ENCODE measurements at regions not wholly inside any gene's neighbourhood (a gene's known extent, or its start where the extent isn't known, plus 50 kb on each side); places are given as distances from the start of the nearest gene placed in this dataset.
"Not testable (repeated sequence)": the region's sequence is repeated elsewhere in the genome, so short reads cannot be mapped to it uniquely, and the experiment has no call there.

- not testable (repeated sequence) for DNase-seq (ENCODE audit: low read depth)
Observed at GRCh38 chr6:60384614-60385013, 1901.4 kb downstream of the KHDRBS2 start.

DNA sequence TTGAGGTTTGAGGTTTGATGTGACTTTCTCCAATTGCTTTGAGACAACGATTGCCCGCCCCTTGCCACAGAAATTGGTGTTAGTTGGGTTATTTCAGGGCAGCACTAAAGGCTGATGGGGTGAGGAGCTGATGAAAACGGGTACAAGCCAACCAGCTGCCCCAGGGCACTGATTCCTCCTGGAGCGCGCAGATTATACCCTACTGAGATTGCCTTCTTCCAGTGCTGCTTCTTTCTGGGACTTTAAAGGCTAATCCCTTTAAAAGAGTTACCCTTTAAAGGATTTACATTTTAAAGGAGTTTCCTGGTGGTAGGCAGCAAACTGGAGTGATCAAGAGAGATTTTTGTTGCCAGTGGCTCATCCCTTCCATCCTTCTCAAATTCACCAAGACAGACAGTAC is 1903.3 kb downstream of the KHDRBS2 start:
- not testable (repeated sequence) for DNase-seq (ENCODE audit: low read depth)

GRCh38 chr6:60374078-60374477 is 1911.9 kb downstream of the KHDRBS2 start:
- DNase-seq (ENCODE audit: low read depth): not testable (repeated sequence)

DNA sequence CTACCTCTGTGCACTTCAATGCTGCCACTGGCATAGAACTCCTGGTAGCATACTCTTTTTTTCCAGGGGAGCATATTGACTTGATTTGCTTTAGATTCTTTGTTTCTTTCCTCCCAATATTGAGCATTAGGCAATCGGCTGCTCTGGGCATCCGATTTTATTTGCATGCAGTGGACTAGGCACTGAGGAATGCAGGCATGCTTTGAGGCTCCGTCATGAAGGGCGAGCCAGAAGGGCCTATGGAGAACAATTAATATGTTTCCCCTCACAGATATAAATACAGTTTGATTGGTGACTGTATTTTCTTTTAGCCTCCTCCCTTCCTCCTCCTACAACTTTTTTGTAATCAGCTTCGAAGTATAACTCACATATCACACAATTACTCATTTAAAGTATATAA is 1918.2 kb downstream of the KHDRBS2 start:
- DNase-seq (ENCODE audit: low read depth): peak; percentile 46

DNA sequence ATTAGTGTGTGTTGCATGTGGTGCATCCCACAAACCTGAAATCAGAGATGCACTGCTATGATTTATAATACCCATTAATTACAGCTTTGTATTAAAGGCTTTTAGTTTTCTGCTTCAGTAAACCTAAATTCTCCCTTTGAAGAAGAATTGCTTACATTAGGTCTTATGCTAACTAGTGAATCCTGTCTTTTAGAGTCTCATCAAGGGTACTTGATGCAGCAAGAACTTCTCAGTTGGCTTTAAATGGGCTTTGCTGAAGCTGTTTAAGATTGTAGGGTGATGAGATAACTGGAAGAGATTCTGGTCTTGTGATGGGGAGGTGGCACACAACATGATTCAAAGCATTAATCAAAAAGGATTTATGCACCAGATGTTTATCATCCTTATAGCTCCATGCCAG is 1920.1 kb downstream of the KHDRBS2 start:
- not testable (repeated sequence) for DNase-seq (ENCODE audit: low read depth)

DNA sequence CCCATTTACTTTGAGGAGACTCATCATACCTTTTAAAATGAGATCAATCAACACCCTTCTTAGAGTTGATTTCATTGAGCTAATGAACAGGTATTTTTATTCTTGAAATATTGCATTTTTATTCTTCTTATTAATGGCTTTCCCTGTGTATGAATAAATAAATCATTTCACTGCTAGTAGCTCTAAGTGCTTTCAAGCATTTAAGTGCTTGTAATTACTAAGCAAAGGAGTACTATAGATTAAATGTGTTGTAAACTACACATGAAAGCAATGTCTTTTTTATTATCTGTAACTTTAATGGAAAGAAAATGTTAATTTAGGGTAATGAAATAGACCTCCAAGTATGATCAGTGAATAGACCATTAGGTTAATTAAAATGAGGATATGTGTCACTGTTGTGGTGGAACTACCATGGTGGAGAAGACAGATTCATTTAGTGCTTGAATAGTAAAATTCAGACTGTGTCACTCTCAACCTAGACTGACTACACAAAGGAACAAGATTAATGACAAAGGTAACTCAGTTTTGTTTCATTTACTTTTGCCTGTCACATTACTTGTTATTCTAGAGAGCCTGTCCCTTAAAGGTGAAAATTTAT is 1943.5 kb downstream of the KHDRBS2 start:
- not testable (repeated sequence) for DNase-seq (ENCODE audit: low read depth)

DNA sequence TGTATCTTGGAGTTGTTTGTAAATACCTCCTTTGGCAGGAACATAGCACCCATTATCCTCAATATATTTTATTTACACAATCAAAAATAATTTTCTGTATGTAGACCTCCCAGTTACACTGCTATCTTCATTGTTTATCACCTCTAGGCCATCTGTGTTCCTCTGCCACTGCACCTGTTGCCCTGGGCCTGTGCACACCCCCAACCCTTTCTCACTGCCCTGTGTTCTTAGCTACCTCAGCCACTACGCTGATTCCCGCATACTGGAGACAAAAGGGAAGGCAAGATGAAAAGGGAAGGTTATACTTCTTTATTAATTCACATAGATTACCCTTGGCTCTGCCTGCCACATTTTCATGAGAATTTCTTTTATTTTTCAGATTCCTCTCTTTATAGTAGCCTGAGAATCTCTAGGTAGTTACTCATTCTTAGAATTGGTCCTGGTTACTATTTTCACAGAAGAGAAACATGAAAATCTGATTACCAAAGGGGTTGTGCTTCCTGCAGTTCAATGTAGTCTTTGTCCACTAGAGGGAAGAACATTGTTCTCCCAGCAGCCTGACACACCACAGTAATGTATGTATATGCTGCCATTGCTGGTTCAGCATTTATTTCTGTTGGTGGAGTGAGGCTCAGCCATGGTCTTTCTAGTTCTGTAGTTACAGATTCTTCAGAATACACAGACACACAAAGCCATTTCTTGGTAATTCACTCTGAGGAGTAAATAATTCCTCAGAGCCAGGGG is 1947.5 kb downstream of the KHDRBS2 start:
- not testable (repeated sequence) for DNase-seq (ENCODE audit: low read depth)

DNA sequence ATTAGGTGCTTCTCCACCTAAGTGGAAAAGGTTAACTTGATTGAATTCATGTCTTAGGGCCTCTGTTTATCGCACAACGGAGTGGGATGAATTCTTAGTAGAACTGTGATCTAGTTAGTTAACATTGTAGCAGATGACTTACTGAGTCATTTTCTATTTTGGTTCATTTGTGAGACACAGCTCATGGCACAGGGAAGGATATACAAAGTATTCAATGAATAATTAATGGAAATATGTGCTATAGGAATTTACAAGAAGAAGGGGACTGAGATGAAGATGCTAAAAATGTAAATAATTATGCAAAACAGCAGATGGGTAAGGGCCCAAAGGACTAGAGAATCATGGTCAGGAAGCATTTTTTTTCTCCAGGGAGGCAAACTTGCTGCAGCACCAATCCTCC is 1950.9 kb downstream of the KHDRBS2 start:
- DNase-seq (ENCODE audit: low read depth): not testable (repeated sequence)

DNA sequence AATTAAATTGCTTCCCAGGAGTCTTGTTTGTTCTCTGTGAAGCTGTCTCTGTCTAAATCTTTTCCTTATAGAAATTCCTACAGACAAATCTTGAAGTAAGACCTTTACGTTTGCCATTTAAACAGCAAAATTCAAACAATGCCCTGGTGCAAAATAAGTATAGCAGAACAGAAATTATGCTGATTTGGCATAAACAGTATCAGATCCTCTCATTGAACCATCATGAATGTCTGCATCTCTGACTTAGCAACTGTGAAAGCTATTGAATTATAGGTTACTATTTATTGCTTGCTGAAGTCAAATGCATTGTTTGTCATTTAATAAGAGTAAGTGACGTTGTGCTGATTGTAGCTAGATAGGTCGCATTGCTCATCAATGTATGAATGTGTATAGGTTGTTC is 1952.3 kb downstream of the KHDRBS2 start:
- not testable (repeated sequence) for DNase-seq (ENCODE audit: low read depth)

- DNase-seq (ENCODE audit: low read depth): not testable (repeated sequence)
Observed at GRCh38 chr6:60308939-60309338, 1977.1 kb downstream of the KHDRBS2 start.

All from HS-5 (cell line).